ENCODE measurements at regions not wholly inside any gene's neighbourhood (a gene's known extent, or its start where the extent isn't known, plus 50 kb on each side); places are given as distances from the start of the nearest gene placed in this dataset.
"Not testable (repeated sequence)": the region's sequence is repeated elsewhere in the genome, so short reads cannot be mapped to it uniquely, and the experiment has no call there.

GRCh38 chr14:106482213-106482612 is 955.8 kb downstream of the TMEM121 start:
- not testable (repeated sequence) for DNase-seq (ENCODE audit: insufficient read length, low spot score); FAIRE-seq

- DNase-seq (ENCODE audit: insufficient read length, low spot score) (no peak), FAIRE-seq (no peak)
- no peak for TF ChIP-seq POLR2A (IDR thresholded peaks at IDR 0.05; ENCODE audit: low read depth, low read length)
Observed at GRCh38 chr14:106487600-106487999, 961.2 kb downstream of the TMEM121 start.

- DNase-seq (ENCODE audit: insufficient read length, low spot score) (no peak), FAIRE-seq (no peak)
- no peak for TF ChIP-seq POLR2A (IDR thresholded peaks at IDR 0.05; ENCODE audit: low read depth, low read length)
Observed at GRCh38 chr14:106488291-106488690, 961.9 kb downstream of the TMEM121 start.

GRCh38 chr14:106489112-106489881 is 962.9 kb downstream of the TMEM121 start:
- TF ChIP-seq POLR2A (IDR thresholded peaks at IDR 0.05; ENCODE audit: low read depth, low read length) = no peak
- no peak for FAIRE-seq
- no peak for DNase-seq (ENCODE audit: insufficient read length, low spot score)

GRCh38 chr14:106490442-106490841 is 964.1 kb downstream of the TMEM121 start:
- DNase-seq (ENCODE audit: insufficient read length, low spot score) (no peak), FAIRE-seq (no peak)
- no peak for TF ChIP-seq POLR2A (IDR thresholded peaks at IDR 0.05; ENCODE audit: low read depth, low read length)

GRCh38 chr14:106491851-106492250 is 965.5 kb downstream of the TMEM121 start:
- no peak for TF ChIP-seq POLR2A (IDR thresholded peaks at IDR 0.05; ENCODE audit: low read depth, low read length)
- no peak for DNase-seq (ENCODE audit: insufficient read length, low spot score)
- FAIRE-seq = no peak

- no peak for DNase-seq (ENCODE audit: insufficient read length, low spot score)
- no peak for TF ChIP-seq POLR2A (IDR thresholded peaks at IDR 0.05; ENCODE audit: low read depth, low read length)
- no peak for FAIRE-seq
Observed at GRCh38 chr14:106493962-106494823, 967.8 kb downstream of the TMEM121 start.

GRCh38 chr14:106500571-106500970 is 974.2 kb downstream of the TMEM121 start:
- no peak for FAIRE-seq
- no peak for TF ChIP-seq POLR2A (IDR thresholded peaks at IDR 0.05; ENCODE audit: low read depth, low read length)
- DNase-seq (ENCODE audit: insufficient read length, low spot score) = no peak

- FAIRE-seq (no peak), DNase-seq (ENCODE audit: insufficient read length, low spot score) (no peak)
- TF ChIP-seq POLR2A (IDR thresholded peaks at IDR 0.05; ENCODE audit: low read depth, low read length) = no peak
Observed at GRCh38 chr14:106501898-106502297, 975.5 kb downstream of the TMEM121 start.

GRCh38 chr14:106505366-106505765 is 979.0 kb downstream of the TMEM121 start:
- FAIRE-seq (no peak), DNase-seq (ENCODE audit: insufficient read length, low spot score) (no peak)
- no peak for TF ChIP-seq POLR2A (IDR thresholded peaks at IDR 0.05; ENCODE audit: low read depth, low read length)

GRCh38 chr14:106506881-106507305 is 980.5 kb downstream of the TMEM121 start:
- FAIRE-seq (no peak), DNase-seq (ENCODE audit: insufficient read length, low spot score) (no peak)

GRCh38 chr14:106507354-106507753 is 981.0 kb downstream of the TMEM121 start:
- no peak for FAIRE-seq
- TF ChIP-seq POLR2A (IDR thresholded peaks at IDR 0.05; ENCODE audit: low read depth, low read length) = no peak
- no peak for DNase-seq (ENCODE audit: insufficient read length, low spot score)

More at GRCh38 chr14:106506881-106507305, 980.5 kb downstream of the TMEM121 start:
- TF ChIP-seq POLR2A (IDR thresholded peaks at IDR 0.05; ENCODE audit: low read depth, low read length) = no peak

- TF ChIP-seq POLR2A (IDR thresholded peaks at IDR 0.05; ENCODE audit: low read depth, low read length) = no peak
- FAIRE-seq = no peak
- DNase-seq (ENCODE audit: insufficient read length, low spot score) = no peak
Observed at GRCh38 chr14:106508216-106508615, 981.8 kb downstream of the TMEM121 start.

GRCh38 chr14:106509176-106509575 is 982.8 kb downstream of the TMEM121 start:
- FAIRE-seq (no peak), DNase-seq (ENCODE audit: insufficient read length, low spot score) (no peak)
- no peak for TF ChIP-seq POLR2A (IDR thresholded peaks at IDR 0.05; ENCODE audit: low read depth, low read length)

GRCh38 chr14:106509807-106510206 is 983.4 kb downstream of the TMEM121 start:
- DNase-seq (ENCODE audit: insufficient read length, low spot score) (no peak), FAIRE-seq (no peak)
- no peak for TF ChIP-seq POLR2A (IDR thresholded peaks at IDR 0.05; ENCODE audit: low read depth, low read length)

All from H54 (cell line).